HepG2 (cell line): ENCODE measurements at regions not wholly inside any gene's neighbourhood (a gene's known extent, or its start where the extent isn't known, plus 50 kb on each side); places are given as distances from the start of the nearest gene placed in this dataset.
A peak's percentile ranks its signal among the peaks of the same experiment; 100 is the strongest.

Experiments
- ATAC-seq: fragments of 200-7000 bp; cut with Tn5 transposase; 3 replicates; pipeline ENCODE4 v1.9.1; 2020; ENCODE audit warnings: mild to moderate bottlenecking, moderate library complexity
- BruUV-seq: library from RNA; stranded (reverse); fragments of 400-500 nt; replicated peaks from 2 replicates; lab custom pipeline; 2021; lab: Mats Ljungman, UMichigan
- CTCF ChIA-PET: fragments of 300-600 bp; formaldehyde crosslinking; extraction: SDS; loops from one replicate; lab custom pipeline; 2021; ENCODE audit warnings: low total read pairs, inconsistent platforms, low intra/inter-chr PET ratio; lab: Yijun Ruan, JAX
- POLR2A ChIA-PET: fragments of 350-600 bp; sonication (Branson Sonifier 250); formaldehyde crosslinking; loops from one replicate; lab custom pipeline; 2020; ENCODE audit warnings: antibody characterized with exemption, inconsistent platforms; lab: Yijun Ruan, JAX
- DNase-seq: peaks from one replicate; pipeline ENCODE4 v3.0.0-alpha.2; 2015; ENCODE audit warnings: low spot score
- FAIRE-seq: peaks from 3 replicates; lab custom pipeline; 2011; peaks lifted over from hg19 to GRCh38; lab: Jason Lieb, UNC
- H2AFZ ChIP-seq: one replicate; pipeline ENCODE4 v1.6.1; 2011; ENCODE audit warnings: low read length, inconsistent platforms
- H3K27ac ChIP-seq: fragments of 300-600 bp; 3 replicates; pipeline ENCODE4 v1.8.0; 2011; ENCODE audit warnings: mixed run types, mild to moderate bottlenecking, mixed read lengths, low read length, inconsistent platforms; ENCODE audit not compliant: insufficient read depth; ENCODE audit errors: extremely low read length
- H3K27me3 ChIP-seq, 2 experiments: fragments of 200-600 bp in 1 of 2; 2 replicates in 1 of 2; 3 replicates in 1 of 2; pipeline versions ENCODE4 v1.6.0 to v1.8.0; 2011; ENCODE audit warnings: low read length in 2 of 2, mild to moderate bottlenecking in 2 of 2, moderate library complexity in 2 of 2, inconsistent platforms in 1 of 2; ENCODE audit not compliant: insufficient read depth in 2 of 2, control insufficient read depth in 1 of 2
- H3K36me3 ChIP-seq, 2 experiments: fragments of 200-600 bp in 1 of 2; replicated peaks in 1 of 2; 2 replicates in 1 of 2; 3 replicates in 1 of 2; pipeline versions ENCODE4 v1.5.1 to v1.8.0; 2011; ENCODE audit warnings: low read length in 2 of 2, inconsistent platforms in 1 of 2; ENCODE audit not compliant: insufficient read depth in 2 of 2, control insufficient read depth in 1 of 2
- H3K4me1 ChIP-seq: 2 replicates; pipeline ENCODE4 v1.5.1; 2012; ENCODE audit warnings: low read length, inconsistent platforms; ENCODE audit not compliant: insufficient read depth
- H3K4me2 ChIP-seq: 2 replicates; pipeline ENCODE4 v1.6.0; 2011; ENCODE audit warnings: low read depth, low read length, inconsistent platforms
- H3K4me3 ChIP-seq, 3 experiments: fragments of 200-600 bp in 1 of 3; sonication (generic), shearing (Covaris generic) in 1 of 3; replicated peaks in 1 of 3; 2 replicates each; pipeline ENCODE4 v1.5.1; 2011 to 2016; ENCODE audit warnings: low read length in 3 of 3, inconsistent platforms in 2 of 3, low read depth in 2 of 3, mild to moderate bottlenecking in 2 of 3, control low read depth in 1 of 3, mixed read lengths in 1 of 3; ENCODE audit not compliant: insufficient read depth in 1 of 3
- H3K79me2 ChIP-seq: one replicate; pipeline ENCODE4 v1.6.1; 2011; ENCODE audit warnings: low read length, inconsistent platforms; ENCODE audit not compliant: insufficient read depth
- H3K9ac ChIP-seq: 2 replicates; pipeline ENCODE4 v1.6.0; 2011; ENCODE audit warnings: mild to moderate bottlenecking, low read depth, low read length, inconsistent platforms; ENCODE audit not compliant: insufficient read depth
- H3K9me3 ChIP-seq: 2 replicates; pipeline ENCODE4 v1.5.1; 2012; ENCODE audit warnings: mild to moderate bottlenecking, low read length
- H4K20me1 ChIP-seq: 2 replicates; pipeline ENCODE4 v1.6.0; 2011; ENCODE audit warnings: inconsistent platforms, mild to moderate bottlenecking, low read length, moderate library complexity; ENCODE audit not compliant: insufficient read depth
- ARNT ChIP-seq: fragments of 450-650 bp; IDR thresholded peaks from 2 replicates; pipeline ENCODE4 v1.6.1; 2017
- KDM3A ChIP-seq: IDR thresholded peaks from 2 replicates; pipeline ENCODE4 v1.6.1; 2018; ENCODE audit warnings: low read depth, missing compliant biosample characterization
- MXI1 ChIP-seq: IDR thresholded peaks from 3 replicates; pipeline ENCODE4 v1.6.1; 2012; ENCODE audit warnings: low read depth, low read length, inconsistent platforms, borderline replicate concordance
- NCOA2 ChIP-seq: sonication (generic); formaldehyde crosslinking; IDR thresholded peaks from 2 replicates; pipeline ENCODE4 v1.8.0; 2022; ENCODE audit warnings: inconsistent platforms
- PITX1 ChIP-seq: sonication (generic); formaldehyde crosslinking; IDR thresholded peaks from 2 replicates; pipeline ENCODE4 v1.5.1; 2020; ENCODE audit warnings: mild to moderate bottlenecking, missing genetic modification reagents
- POLR2AphosphoS5 ChIP-seq: IDR thresholded peaks from 2 replicates; pipeline ENCODE4 v1.6.1; 2012; ENCODE audit warnings: low read depth, low read length
- POLR2G ChIP-seq: fragments of 200-400 bp; formaldehyde crosslinking; IDR thresholded peaks from 2 replicates; pipeline ENCODE4 v1.6.1; 2018; ENCODE audit warnings: mild to moderate bottlenecking, low read depth, low read length, moderate library complexity
- TCF7 ChIP-seq: sonication (generic); IDR thresholded peaks from 2 replicates; pipeline ENCODE4 v1.6.1; 2016; ENCODE audit warnings: antibody characterized with exemption, low read depth
- WIZ ChIP-seq: sonication (generic); formaldehyde crosslinking; IDR thresholded peaks from 2 replicates; pipeline ENCODE4 v1.5.1; 2020; ENCODE audit warnings: mild to moderate bottlenecking, missing genetic modification reagents
- YEATS4 ChIP-seq: sonication (generic); formaldehyde crosslinking; IDR thresholded peaks from 2 replicates; pipeline ENCODE4 v1.4.0; 2020; ENCODE audit warnings: missing genetic modification reagents, borderline replicate concordance
- ZNF205 ChIP-seq: IDR thresholded peaks from 2 replicates; pipeline ENCODE4 v1.6.1; 2018; ENCODE audit warnings: missing biosample characterization, missing genetic modification reagents
- ZNF292 ChIP-seq: sonication (generic); formaldehyde crosslinking; IDR thresholded peaks from 2 replicates; pipeline ENCODE4 v1.8.1; 2022; ENCODE audit warnings: mild to moderate bottlenecking, low read depth, missing genetic modification reagents, borderline replicate concordance
- ZNF337 ChIP-seq: sonication (generic); formaldehyde crosslinking; IDR thresholded peaks from 2 replicates; pipeline ENCODE4 v1.5.1; 2020; ENCODE audit warnings: missing genetic modification reagents, low read depth, mild to moderate bottlenecking, borderline replicate concordance
- ZNF574 ChIP-seq: sonication (generic); formaldehyde crosslinking; IDR thresholded peaks from 2 replicates; pipeline ENCODE4 v1.4.0; 2020; ENCODE audit warnings: missing genetic modification reagents
- ZNF766 ChIP-seq: sonication (generic); formaldehyde crosslinking; IDR thresholded peaks from 2 replicates; pipeline ENCODE4 v1.5.0; 2020; ENCODE audit warnings: missing genetic modification reagents, borderline replicate concordance
- ZNF839 ChIP-seq: sonication (generic); formaldehyde crosslinking; IDR thresholded peaks from 2 replicates; pipeline ENCODE4 v1.4.0; 2020; ENCODE audit warnings: missing genetic modification reagents, mild to moderate bottlenecking, borderline replicate concordance
- WGBS: methylation state at CpG from one replicate; pipeline ENCODE4 v1.1.6; 2017; ENCODE audit warnings: low lambda C conversion rate; 5-methylcytosine and 5-hydroxymethylcytosine counted together
- in situ Hi-C: cut with HindIII; loops from 2 replicates; pipeline ENCODE4 v1.10.0; 2017; ENCODE audit warnings: low pct_unique_long_range_greater_than_20kb; ENCODE audit not compliant: extremely low pct_ligation_motif_present
- intact Hi-C: fragments of 100-400 bp; cut with micrococcal nuclease; formaldehyde crosslinking; loops from one replicate; pipeline ENCODE4 v1.10.0; 2022; ENCODE audit not compliant: unreplicated experiment
- TF ChIP-seq, protein P1 (sequence below): sonication (generic); IDR thresholded peaks from 2 replicates; pipeline ENCODE4 v1.6.1; 2016; ENCODE audit warnings: low read depth, borderline replicate concordance
- TF ChIP-seq, protein P2 (sequence below): sonication (generic); formaldehyde crosslinking; IDR thresholded peaks from 2 replicates; pipeline ENCODE4 v1.4.0; 2020; ENCODE audit warnings: missing genetic modification reagents

DNA sequence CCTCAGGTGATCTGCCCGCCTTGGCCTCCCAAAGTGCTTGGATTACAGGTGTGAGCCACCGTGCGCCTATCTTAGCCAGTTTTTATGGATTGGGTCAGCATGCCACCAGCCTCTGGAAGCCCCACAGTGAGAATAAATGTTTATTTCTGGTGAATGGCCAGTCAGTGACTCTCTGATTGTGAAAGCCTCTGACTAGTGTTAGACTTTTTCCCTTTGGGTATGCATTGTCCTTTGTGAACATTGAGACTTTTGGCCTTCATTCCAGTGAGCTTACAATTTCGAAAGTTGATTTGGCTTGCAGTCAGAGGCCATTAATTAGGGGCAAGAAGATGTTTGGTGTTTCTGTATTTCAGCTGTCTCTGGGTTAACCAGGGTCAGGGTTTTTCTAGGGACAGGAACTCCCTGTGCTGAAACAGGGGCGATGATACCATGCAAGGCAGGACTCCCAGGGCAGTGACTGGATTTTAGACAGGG, 274.5 kb upstream of the C2CD4B start:
- no peaks in the 10 kb centered on the region for H3K9me3 ChIP-seq
- no peaks in the 10 kb centered on the region for H3K27me3 ChIP-seq
- peak overlapping the region; percentile 42 for H3K4me2 ChIP-seq
- BruUV-seq: no TSS peak
- H3K36me3 ChIP-seq: no peaks in the 10 kb centered on the region; a peak in 1 of 5 replicates
- H3K4me3 ChIP-seq: peak overlapping the region in 1 of 3 experiments; percentile 19; a peak in 1 of 6 replicates
- ATAC-seq: peak; percentile 92
- FAIRE-seq: peak; percentile 74
- H4K20me1 ChIP-seq: no peaks in the 10 kb centered on the region
- H3K27ac ChIP-seq: peak overlapping the region; percentile 61
- peak; percentile 85 for DNase-seq
- intact Hi-C loops (no loop called here), in situ Hi-C loops (no loop called here)
- no peak overlapping the region; the same call in 1 of the 2 replicates for H3K9ac ChIP-seq
- 39% methylated on average over 5 of the region's 5 CpGs for WGBS
- H3K79me2 ChIP-seq: peaks cover 2% of the 10 kb centered on the region
- peaks cover 25% of the 10 kb centered on the region for H3K4me1 ChIP-seq
- no peak overlapping the region for H2AFZ ChIP-seq
- POLR2A ChIA-PET: no interaction called here
- CTCF ChIA-PET: no interaction called here
- TF ChIP-seq KDM3A (CRISPR knock-in tag): no peak
- no peak for TF ChIP-seq WIZ (CRISPR knock-in tag)
- TF ChIP-seq ARNT: no peak
- no peak for TF ChIP-seq ZNF337 (CRISPR knock-in tag)
- TF ChIP-seq, protein P1, sequence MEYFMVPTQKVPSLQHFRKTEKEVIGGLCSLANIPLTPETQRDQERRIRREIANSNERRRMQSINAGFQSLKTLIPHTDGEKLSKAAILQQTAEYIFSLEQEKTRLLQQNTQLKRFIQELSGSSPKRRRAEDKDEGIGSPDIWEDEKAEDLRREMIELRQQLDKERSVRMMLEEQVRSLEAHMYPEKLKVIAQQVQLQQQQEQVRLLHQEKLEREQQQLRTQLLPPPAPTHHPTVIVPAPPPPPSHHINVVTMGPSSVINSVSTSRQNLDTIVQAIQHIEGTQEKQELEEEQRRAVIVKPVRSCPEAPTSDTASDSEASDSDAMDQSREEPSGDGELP: peak; percentile 55; the same call in 1 of the 2 replicates
- TF ChIP-seq MXI1: no peak
- no peak for TF ChIP-seq POLR2G
- no peak for TF ChIP-seq ZNF839 (CRISPR knock-in tag)
- TF ChIP-seq ZNF205 (CRISPR knock-in tag): 0 out of 2 replicates have a peak, but pooled peaks have one; percentile 22
- TF ChIP-seq POLR2AphosphoS5: no peak
- no peak for TF ChIP-seq TCF7
- no peak for TF ChIP-seq ZNF766 (CRISPR knock-in tag)
- TF ChIP-seq NCOA2 (CRISPR knock-in tag): peak; percentile 57
- TF ChIP-seq YEATS4: 0 out of 2 replicates have a peak, but pooled peaks have one; percentile 10
- TF ChIP-seq, protein P2, sequence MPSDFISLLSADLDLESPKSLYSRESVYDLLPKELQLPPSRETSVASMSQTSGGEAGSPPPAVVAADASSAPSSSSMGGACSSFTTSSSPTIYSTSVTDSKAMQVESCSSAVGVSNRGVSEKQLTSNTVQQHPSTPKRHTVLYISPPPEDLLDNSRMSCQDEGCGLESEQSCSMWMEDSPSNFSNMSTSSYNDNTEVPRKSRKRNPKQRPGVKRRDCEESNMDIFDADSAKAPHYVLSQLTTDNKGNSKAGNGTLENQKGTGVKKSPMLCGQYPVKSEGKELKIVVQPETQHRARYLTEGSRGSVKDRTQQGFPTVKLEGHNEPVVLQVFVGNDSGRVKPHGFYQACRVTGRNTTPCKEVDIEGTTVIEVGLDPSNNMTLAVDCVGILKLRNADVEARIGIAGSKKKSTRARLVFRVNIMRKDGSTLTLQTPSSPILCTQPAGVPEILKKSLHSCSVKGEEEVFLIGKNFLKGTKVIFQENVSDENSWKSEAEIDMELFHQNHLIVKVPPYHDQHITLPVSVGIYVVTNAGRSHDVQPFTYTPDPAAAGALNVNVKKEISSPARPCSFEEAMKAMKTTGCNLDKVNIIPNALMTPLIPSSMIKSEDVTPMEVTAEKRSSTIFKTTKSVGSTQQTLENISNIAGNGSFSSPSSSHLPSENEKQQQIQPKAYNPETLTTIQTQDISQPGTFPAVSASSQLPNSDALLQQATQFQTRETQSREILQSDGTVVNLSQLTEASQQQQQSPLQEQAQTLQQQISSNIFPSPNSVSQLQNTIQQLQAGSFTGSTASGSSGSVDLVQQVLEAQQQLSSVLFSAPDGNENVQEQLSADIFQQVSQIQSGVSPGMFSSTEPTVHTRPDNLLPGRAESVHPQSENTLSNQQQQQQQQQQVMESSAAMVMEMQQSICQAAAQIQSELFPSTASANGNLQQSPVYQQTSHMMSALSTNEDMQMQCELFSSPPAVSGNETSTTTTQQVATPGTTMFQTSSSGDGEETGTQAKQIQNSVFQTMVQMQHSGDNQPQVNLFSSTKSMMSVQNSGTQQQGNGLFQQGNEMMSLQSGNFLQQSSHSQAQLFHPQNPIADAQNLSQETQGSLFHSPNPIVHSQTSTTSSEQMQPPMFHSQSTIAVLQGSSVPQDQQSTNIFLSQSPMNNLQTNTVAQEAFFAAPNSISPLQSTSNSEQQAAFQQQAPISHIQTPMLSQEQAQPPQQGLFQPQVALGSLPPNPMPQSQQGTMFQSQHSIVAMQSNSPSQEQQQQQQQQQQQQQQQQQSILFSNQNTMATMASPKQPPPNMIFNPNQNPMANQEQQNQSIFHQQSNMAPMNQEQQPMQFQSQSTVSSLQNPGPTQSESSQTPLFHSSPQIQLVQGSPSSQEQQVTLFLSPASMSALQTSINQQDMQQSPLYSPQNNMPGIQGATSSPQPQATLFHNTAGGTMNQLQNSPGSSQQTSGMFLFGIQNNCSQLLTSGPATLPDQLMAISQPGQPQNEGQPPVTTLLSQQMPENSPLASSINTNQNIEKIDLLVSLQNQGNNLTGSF (CRISPR knock-in tag): no peak
- TF ChIP-seq PITX1 (CRISPR knock-in tag): peak; percentile 60
- TF ChIP-seq ZNF574 (CRISPR knock-in tag): peak; percentile 38; the same call in 1 of the 2 replicates
- no peak; the same call in 1 of the 2 replicates for TF ChIP-seq ZNF292
